Nephron (organoid): ENCODE measurements at regions not wholly inside any gene's neighbourhood (a gene's known extent, or its start where the extent isn't known, plus 50 kb on each side); places are given as distances from the start of the nearest gene placed in this dataset.
"Not testable (repeated sequence)": the region's sequence is repeated elsewhere in the genome, so short reads cannot be mapped to it uniquely, and the experiment has no call there.

Experiments
- H3K27ac Mint-ChIP-seq, 3 experiments: 2 replicates each; pipeline ENCODE4 v1.8.0; 2020; ENCODE audit warnings: mixed read lengths in 3 of 3, mild to moderate bottlenecking in 2 of 3, moderate library complexity in 1 of 3
- H3K27me3 Mint-ChIP-seq: 2 replicates; pipeline ENCODE4 v1.8.0; 2021; ENCODE audit warnings: low read depth, mild to moderate bottlenecking, moderate library complexity, mixed read lengths
- H3K36me3 Mint-ChIP-seq: 2 replicates; pipeline ENCODE4 v1.8.0; 2020; ENCODE audit warnings: low read depth, mixed read lengths
- H3K4me1 Mint-ChIP-seq: 2 replicates; pipeline ENCODE4 v1.8.0; 2020; ENCODE audit warnings: mixed read lengths
- H3K4me3 Mint-ChIP-seq, 3 experiments: 2 replicates each; pipeline ENCODE4 v1.8.0; 2020; ENCODE audit warnings: mild to moderate bottlenecking in 3 of 3, mixed read lengths in 3 of 3, moderate library complexity in 2 of 3
- H3K9me3 Mint-ChIP-seq: 2 replicates; pipeline ENCODE4 v1.8.0; 2020; ENCODE audit warnings: mixed read lengths
- TF ChIP-seq, protein P1 (sequence below), 3 experiments: fragments of 200-600 bp; sonication (generic); IDR thresholded peaks; one replicate each; pipeline ENCODE4 v1.5.0; 2021; ENCODE audit warnings: antibody characterized with exemption in 3 of 3; ENCODE audit not compliant: unreplicated experiment in 3 of 3

DNA sequence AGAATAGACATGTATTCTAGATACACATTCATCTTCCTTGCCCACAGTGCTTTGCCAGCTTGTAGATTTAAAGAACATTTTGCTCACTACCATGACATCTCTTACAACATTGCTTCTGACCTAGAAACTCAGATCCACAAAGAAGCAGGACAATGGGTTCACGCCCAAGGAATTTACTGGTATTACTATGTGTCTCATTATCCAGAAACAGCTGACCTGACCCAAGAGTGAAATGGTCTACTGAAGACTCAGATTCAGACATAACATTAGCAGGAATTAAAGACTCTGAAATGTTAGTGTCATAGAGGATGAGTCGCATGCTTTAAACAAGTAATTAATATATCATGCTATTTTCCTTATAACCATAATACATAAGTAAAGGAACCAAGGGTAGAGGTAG lies 731.4 kb downstream of the GALC start:
- no peak overlapping the region for H3K4me3 Mint-ChIP-seq
- H3K27me3 Mint-ChIP-seq = no peaks in the 10 kb centered on the region
- H3K4me1 Mint-ChIP-seq = no peaks in the 10 kb centered on the region
- TF ChIP-seq, protein P1, sequence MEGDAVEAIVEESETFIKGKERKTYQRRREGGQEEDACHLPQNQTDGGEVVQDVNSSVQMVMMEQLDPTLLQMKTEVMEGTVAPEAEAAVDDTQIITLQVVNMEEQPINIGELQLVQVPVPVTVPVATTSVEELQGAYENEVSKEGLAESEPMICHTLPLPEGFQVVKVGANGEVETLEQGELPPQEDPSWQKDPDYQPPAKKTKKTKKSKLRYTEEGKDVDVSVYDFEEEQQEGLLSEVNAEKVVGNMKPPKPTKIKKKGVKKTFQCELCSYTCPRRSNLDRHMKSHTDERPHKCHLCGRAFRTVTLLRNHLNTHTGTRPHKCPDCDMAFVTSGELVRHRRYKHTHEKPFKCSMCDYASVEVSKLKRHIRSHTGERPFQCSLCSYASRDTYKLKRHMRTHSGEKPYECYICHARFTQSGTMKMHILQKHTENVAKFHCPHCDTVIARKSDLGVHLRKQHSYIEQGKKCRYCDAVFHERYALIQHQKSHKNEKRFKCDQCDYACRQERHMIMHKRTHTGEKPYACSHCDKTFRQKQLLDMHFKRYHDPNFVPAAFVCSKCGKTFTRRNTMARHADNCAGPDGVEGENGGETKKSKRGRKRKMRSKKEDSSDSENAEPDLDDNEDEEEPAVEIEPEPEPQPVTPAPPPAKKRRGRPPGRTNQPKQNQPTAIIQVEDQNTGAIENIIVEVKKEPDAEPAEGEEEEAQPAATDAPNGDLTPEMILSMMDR (IDR thresholded peaks at IDR 0.05; ENCODE audit: unreplicated experiment in 3 of 3) = no peak
- peaks cover 11% of the 10 kb centered on the region for H3K9me3 Mint-ChIP-seq
- H3K27ac Mint-ChIP-seq = no peak overlapping the region
- no peaks in the 10 kb centered on the region for H3K36me3 Mint-ChIP-seq

DNA sequence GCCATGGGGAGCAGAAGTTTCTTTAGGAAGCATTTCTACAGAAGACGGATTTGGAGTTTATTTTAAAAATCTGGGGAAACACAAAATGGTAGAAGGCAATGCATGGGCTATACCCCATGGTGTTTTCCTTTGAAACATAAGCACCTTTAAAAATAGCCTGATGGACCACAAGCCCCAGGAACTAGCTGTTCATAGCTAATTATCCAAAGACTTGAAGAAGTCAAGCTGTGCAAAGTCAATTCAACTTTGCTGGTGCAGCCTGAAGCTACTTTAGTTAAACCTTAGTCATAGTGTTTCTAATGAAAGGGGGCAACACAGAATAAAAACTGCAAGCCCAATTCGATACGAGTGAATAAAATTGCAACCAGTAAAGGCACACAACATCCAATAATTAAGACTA lies 732.5 kb downstream of the GALC start:
- H3K36me3 Mint-ChIP-seq = no peaks in the 10 kb centered on the region

DNA sequence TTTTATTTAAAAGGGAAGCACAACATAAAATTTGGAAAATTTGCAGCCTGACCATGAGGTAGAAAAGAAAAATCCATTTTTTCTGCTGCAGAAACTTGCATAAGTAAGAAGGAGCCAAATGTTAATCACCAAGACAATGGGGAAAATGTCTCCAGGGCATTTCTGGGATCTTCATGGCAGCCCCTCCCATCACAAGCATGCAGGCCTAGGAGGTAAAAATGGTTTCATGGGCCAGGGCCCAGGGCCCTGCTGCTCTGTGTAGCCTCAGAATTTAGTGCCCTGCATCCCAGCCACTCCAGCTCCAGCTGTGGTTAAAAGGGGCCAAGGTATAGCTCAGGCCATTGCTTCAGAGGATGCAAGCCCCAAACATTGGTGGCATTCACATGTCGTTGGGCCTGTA lies 735.6 kb downstream of the GALC start:
- H3K27me3 Mint-ChIP-seq = no peaks in the 10 kb centered on the region
- no peaks in the 10 kb centered on the region for H3K4me1 Mint-ChIP-seq
- H3K9me3 Mint-ChIP-seq = peaks cover 9% of the 10 kb centered on the region
- no peaks in the 10 kb centered on the region for H3K36me3 Mint-ChIP-seq
- TF ChIP-seq, protein P1 (IDR thresholded peaks at IDR 0.05; ENCODE audit: unreplicated experiment in 3 of 3) = no peak
- H3K27ac Mint-ChIP-seq = no peak overlapping the region
- H3K4me3 Mint-ChIP-seq = no peak overlapping the region

More for the DNA sequence above, 732.5 kb downstream of the GALC start:
- peaks cover 10% of the 10 kb centered on the region for H3K9me3 Mint-ChIP-seq
- no peaks in the 10 kb centered on the region for H3K27me3 Mint-ChIP-seq
- no peak overlapping the region for H3K27ac Mint-ChIP-seq
- no peaks in the 10 kb centered on the region for H3K4me1 Mint-ChIP-seq
- no peak overlapping the region for H3K4me3 Mint-ChIP-seq
- TF ChIP-seq, protein P1 (IDR thresholded peaks at IDR 0.05; ENCODE audit: unreplicated experiment in 3 of 3) = no peak

DNA sequence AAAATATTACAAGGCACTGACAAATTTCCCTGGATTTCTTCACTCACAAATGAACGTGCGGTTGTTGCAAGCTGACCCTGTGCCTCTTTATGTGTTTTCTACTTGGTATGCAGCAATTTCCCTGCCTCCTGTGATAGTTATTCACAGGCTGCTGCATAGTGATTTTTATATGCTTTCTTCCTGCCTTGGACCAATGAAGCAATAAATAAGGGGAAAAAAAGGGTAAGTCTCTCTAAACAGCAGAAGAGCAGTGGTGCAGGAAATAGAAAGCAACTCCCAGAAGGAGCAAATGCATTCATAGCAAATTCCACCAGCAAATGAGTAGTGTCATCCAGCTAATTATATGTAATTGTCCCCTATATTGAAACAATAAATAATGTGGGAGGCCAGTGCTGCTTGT lies 737.9 kb downstream of the GALC start:
- H3K9me3 Mint-ChIP-seq = peaks cover 9% of the 10 kb centered on the region
- H3K36me3 Mint-ChIP-seq = no peaks in the 10 kb centered on the region
- H3K4me3 Mint-ChIP-seq = no peak overlapping the region
- peak overlapping the region in 2 of 3 experiments; percentile 36 to 61 for H3K27ac Mint-ChIP-seq
- no peaks in the 10 kb centered on the region for H3K27me3 Mint-ChIP-seq
- TF ChIP-seq, protein P1 (IDR thresholded peaks at IDR 0.05; ENCODE audit: unreplicated experiment in 3 of 3) = no peak
- H3K4me1 Mint-ChIP-seq = no peaks in the 10 kb centered on the region

DNA sequence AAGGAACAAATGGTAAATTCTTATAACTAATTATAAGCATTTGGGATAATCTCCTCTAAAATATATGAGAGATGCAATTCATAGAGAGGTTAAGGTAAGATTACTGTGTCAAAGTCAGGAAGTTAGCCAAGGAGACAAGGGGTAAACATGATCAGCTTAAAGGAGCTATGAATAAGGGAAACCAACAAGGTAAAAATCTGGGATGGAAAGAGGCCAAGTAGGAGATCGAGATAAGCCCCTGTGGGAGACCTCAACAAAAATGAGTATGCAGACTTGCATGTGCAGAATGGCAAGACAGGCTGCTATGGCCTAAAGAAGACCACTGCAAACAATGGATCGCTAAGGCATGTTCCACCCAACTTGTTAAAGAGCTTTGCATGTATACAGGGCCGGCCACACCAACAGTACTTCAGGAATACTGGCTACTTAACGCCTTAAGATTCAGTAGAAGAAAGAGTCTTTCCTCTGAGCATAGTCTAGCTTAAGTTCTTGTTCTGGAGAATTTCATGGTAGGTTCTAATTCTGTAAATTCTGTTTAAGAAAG lies 738.6 kb downstream of the GALC start:
- Mint-ChIP-seq H3K4me3 (no peak overlapping the region), H3K27me3 (no peaks in the 10 kb centered on the region), H3K36me3 (no peaks in the 10 kb centered on the region), H3K4me1 (no peaks in the 10 kb centered on the region), H3K27ac (peak overlapping the region in 1 of 3 experiments; percentile 53), H3K9me3 (peaks cover 9% of the 10 kb centered on the region)
- TF ChIP-seq, protein P1 (IDR thresholded peaks at IDR 0.05; ENCODE audit: unreplicated experiment in 3 of 3) = no peak

DNA sequence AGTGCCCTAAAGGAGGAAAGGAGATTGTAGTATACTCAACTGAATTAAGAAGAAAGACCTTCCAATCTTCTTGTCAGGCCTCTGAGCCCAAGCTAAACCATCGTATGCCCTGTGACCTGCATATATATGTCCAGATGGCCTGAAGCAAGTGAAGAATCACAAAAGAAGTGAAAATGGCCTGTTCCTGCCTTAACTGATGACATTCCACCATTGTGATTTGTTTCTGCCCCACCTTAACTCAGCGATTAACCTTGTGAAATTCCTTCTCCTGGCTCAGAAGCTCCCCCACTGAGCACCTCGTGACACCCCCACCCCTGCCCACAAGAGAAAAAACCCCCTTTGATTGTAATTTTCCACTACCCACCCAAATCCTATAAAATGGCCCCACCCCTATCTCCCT lies 739.2 kb downstream of the GALC start:
- not testable (repeated sequence) for H3K27me3 Mint-ChIP-seq, H3K4me1 Mint-ChIP-seq, H3K36me3 Mint-ChIP-seq, H3K9me3 Mint-ChIP-seq, H3K4me3 Mint-ChIP-seq
- H3K27ac Mint-ChIP-seq = peak overlapping the region in 1 of 3 experiments; percentile 53
